HepG2 (cell line): ENCODE measurements at regions not wholly inside any gene's neighbourhood (a gene's known extent, or its start where the extent isn't known, plus 50 kb on each side); places are given as distances from the start of the nearest gene placed in this dataset.

Experiments
- ATAC-seq: fragments of 200-7000 bp; cut with Tn5 transposase; 3 replicates; pipeline ENCODE4 v1.9.1; 2020; ENCODE audit warnings: mild to moderate bottlenecking, moderate library complexity
- BruUV-seq: library from RNA; stranded (reverse); fragments of 400-500 nt; replicated peaks from 2 replicates; lab custom pipeline; 2021; lab: Mats Ljungman, UMichigan
- CTCF ChIA-PET: fragments of 300-600 bp; formaldehyde crosslinking; extraction: SDS; loops from one replicate; lab custom pipeline; 2021; ENCODE audit warnings: low total read pairs, inconsistent platforms, low intra/inter-chr PET ratio; lab: Yijun Ruan, JAX
- POLR2A ChIA-PET: fragments of 350-600 bp; sonication (Branson Sonifier 250); formaldehyde crosslinking; loops from one replicate; lab custom pipeline; 2020; ENCODE audit warnings: antibody characterized with exemption, inconsistent platforms; lab: Yijun Ruan, JAX
- DNase-seq: peaks from one replicate; pipeline ENCODE4 v3.0.0-alpha.2; 2015; ENCODE audit warnings: low spot score
- FAIRE-seq: peaks from 3 replicates; lab custom pipeline; 2011; peaks lifted over from hg19 to GRCh38; lab: Jason Lieb, UNC
- H2AFZ ChIP-seq: one replicate; pipeline ENCODE4 v1.6.1; 2011; ENCODE audit warnings: low read length, inconsistent platforms
- H3K27ac ChIP-seq: fragments of 300-600 bp; 3 replicates; pipeline ENCODE4 v1.8.0; 2011; ENCODE audit warnings: mixed run types, mild to moderate bottlenecking, mixed read lengths, low read length, inconsistent platforms; ENCODE audit not compliant: insufficient read depth; ENCODE audit errors: extremely low read length
- H3K27me3 ChIP-seq, 2 experiments: fragments of 200-600 bp in 1 of 2; 2 replicates in 1 of 2; 3 replicates in 1 of 2; pipeline versions ENCODE4 v1.6.0 to v1.8.0; 2011; ENCODE audit warnings: low read length in 2 of 2, mild to moderate bottlenecking in 2 of 2, moderate library complexity in 2 of 2, inconsistent platforms in 1 of 2; ENCODE audit not compliant: insufficient read depth in 2 of 2, control insufficient read depth in 1 of 2
- H3K36me3 ChIP-seq, 2 experiments: fragments of 200-600 bp in 1 of 2; replicated peaks in 1 of 2; 2 replicates in 1 of 2; 3 replicates in 1 of 2; pipeline versions ENCODE4 v1.5.1 to v1.8.0; 2011; ENCODE audit warnings: low read length in 2 of 2, inconsistent platforms in 1 of 2; ENCODE audit not compliant: insufficient read depth in 2 of 2, control insufficient read depth in 1 of 2
- H3K4me1 ChIP-seq: 2 replicates; pipeline ENCODE4 v1.5.1; 2012; ENCODE audit warnings: low read length, inconsistent platforms; ENCODE audit not compliant: insufficient read depth
- H3K4me2 ChIP-seq: 2 replicates; pipeline ENCODE4 v1.6.0; 2011; ENCODE audit warnings: low read depth, low read length, inconsistent platforms
- H3K4me3 ChIP-seq, 3 experiments: fragments of 200-600 bp in 1 of 3; sonication (generic), shearing (Covaris generic) in 1 of 3; replicated peaks in 1 of 3; 2 replicates each; pipeline ENCODE4 v1.5.1; 2011 to 2016; ENCODE audit warnings: low read length in 3 of 3, inconsistent platforms in 2 of 3, low read depth in 2 of 3, mild to moderate bottlenecking in 2 of 3, control low read depth in 1 of 3, mixed read lengths in 1 of 3; ENCODE audit not compliant: insufficient read depth in 1 of 3
- H3K79me2 ChIP-seq: one replicate; pipeline ENCODE4 v1.6.1; 2011; ENCODE audit warnings: low read length, inconsistent platforms; ENCODE audit not compliant: insufficient read depth
- H3K9ac ChIP-seq: 2 replicates; pipeline ENCODE4 v1.6.0; 2011; ENCODE audit warnings: mild to moderate bottlenecking, low read depth, low read length, inconsistent platforms; ENCODE audit not compliant: insufficient read depth
- H3K9me3 ChIP-seq: 2 replicates; pipeline ENCODE4 v1.5.1; 2012; ENCODE audit warnings: mild to moderate bottlenecking, low read length
- H4K20me1 ChIP-seq: 2 replicates; pipeline ENCODE4 v1.6.0; 2011; ENCODE audit warnings: inconsistent platforms, mild to moderate bottlenecking, low read length, moderate library complexity; ENCODE audit not compliant: insufficient read depth
- CEBPG ChIP-seq: IDR thresholded peaks from 2 replicates; pipeline ENCODE4 v1.6.1; 2016
- HNF4A ChIP-seq: sonication (generic); formaldehyde crosslinking; IDR thresholded peaks from 2 replicates; pipeline ENCODE4 v1.4.0; 2020; ENCODE audit warnings: missing genetic modification reagents
- MYNN ChIP-seq: sonication (generic); formaldehyde crosslinking; IDR thresholded peaks from 2 replicates; pipeline ENCODE4 v1.4.0; 2020; ENCODE audit warnings: mild to moderate bottlenecking, low read depth, missing genetic modification reagents
- RFXAP ChIP-seq: sonication (generic); formaldehyde crosslinking; IDR thresholded peaks from 2 replicates; pipeline ENCODE4 v1.4.0; 2020; ENCODE audit warnings: missing genetic modification reagents, borderline replicate concordance
- ZNF562 ChIP-seq: sonication (generic); formaldehyde crosslinking; IDR thresholded peaks from 2 replicates; pipeline ENCODE4 v1.8.0; 2022; ENCODE audit warnings: missing genetic modification reagents, borderline replicate concordance
- WGBS: methylation state at CpG from one replicate; pipeline ENCODE4 v1.1.6; 2017; ENCODE audit warnings: low lambda C conversion rate; 5-methylcytosine and 5-hydroxymethylcytosine counted together
- in situ Hi-C: cut with HindIII; loops from 2 replicates; pipeline ENCODE4 v1.10.0; 2017; ENCODE audit warnings: low pct_unique_long_range_greater_than_20kb; ENCODE audit not compliant: extremely low pct_ligation_motif_present
- intact Hi-C: fragments of 100-400 bp; cut with micrococcal nuclease; formaldehyde crosslinking; loops from one replicate; pipeline ENCODE4 v1.10.0; 2022; ENCODE audit not compliant: unreplicated experiment
- TF ChIP-seq, protein P1 (sequence below): IDR thresholded peaks from 2 replicates; pipeline ENCODE4 v1.6.1; 2016; ENCODE audit warnings: missing biosample characterization, missing genetic modification reagents, low read depth
- TF ChIP-seq, protein P2 (sequence below): sonication (generic); formaldehyde crosslinking; IDR thresholded peaks from 2 replicates; pipeline ENCODE4 v1.4.0; 2020; ENCODE audit warnings: missing genetic modification reagents
- TF ChIP-seq, protein P3 (sequence below): sonication (generic); formaldehyde crosslinking; IDR thresholded peaks from 2 replicates; pipeline ENCODE4 v1.8.1; 2023; ENCODE audit warnings: mild to moderate bottlenecking, missing genetic modification reagents

DNA sequence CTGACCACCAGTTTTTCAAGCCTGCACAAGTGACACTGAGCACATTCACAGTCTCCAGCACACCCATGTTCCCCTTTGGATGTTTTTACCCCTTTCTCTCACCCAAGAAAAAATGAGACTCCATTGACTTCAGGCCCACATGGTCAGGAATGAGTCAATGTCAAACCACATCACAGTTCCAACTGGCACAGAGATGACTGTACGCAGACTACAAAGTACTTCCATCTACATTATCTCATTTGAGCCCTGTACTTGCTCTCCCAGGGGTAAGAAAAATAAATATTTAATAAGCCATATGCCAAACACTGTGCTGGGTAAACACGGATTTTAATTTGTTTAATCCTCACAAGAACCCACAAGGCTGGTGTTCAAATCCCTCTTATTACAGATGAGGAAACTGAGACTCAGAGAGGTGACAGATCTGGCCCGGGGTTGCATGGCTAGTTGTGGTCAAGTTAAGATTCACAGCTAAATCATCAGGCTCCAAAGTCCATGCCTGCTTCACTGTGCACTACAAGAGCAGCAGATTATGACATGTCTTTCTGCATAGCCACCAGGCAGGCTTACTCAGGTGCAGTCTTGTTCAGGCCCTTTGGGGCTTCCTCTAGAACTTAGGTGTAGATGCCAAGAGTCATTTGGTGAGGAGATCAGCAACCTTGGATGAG lies 106.1 kb downstream of the TXNL1 start:
- H3K9me3 ChIP-seq = no peaks in the 10 kb centered on the region
- no peak overlapping the region for H3K27ac ChIP-seq
- DNase-seq = no peak
- POLR2A ChIA-PET = no interaction called here
- H3K4me2 ChIP-seq = no peak overlapping the region
- WGBS = 10% methylated on average over 3 of the region's 3 CpGs
- in situ Hi-C loops = no loop called here
- no peak overlapping the region for H2AFZ ChIP-seq
- no TSS peak for BruUV-seq
- H4K20me1 ChIP-seq = no peaks in the 10 kb centered on the region
- no peaks in the 10 kb centered on the region for H3K4me1 ChIP-seq
- H3K4me3 ChIP-seq = no peak overlapping the region
- CTCF ChIA-PET = no interaction called here
- no peaks in the 10 kb centered on the region for H3K79me2 ChIP-seq
- intact Hi-C loops = no loop called here
- no peaks in the 10 kb centered on the region for H3K27me3 ChIP-seq
- H3K9ac ChIP-seq = no peak overlapping the region
- no peak for TF ChIP-seq RFXAP
- TF ChIP-seq, protein P1, sequence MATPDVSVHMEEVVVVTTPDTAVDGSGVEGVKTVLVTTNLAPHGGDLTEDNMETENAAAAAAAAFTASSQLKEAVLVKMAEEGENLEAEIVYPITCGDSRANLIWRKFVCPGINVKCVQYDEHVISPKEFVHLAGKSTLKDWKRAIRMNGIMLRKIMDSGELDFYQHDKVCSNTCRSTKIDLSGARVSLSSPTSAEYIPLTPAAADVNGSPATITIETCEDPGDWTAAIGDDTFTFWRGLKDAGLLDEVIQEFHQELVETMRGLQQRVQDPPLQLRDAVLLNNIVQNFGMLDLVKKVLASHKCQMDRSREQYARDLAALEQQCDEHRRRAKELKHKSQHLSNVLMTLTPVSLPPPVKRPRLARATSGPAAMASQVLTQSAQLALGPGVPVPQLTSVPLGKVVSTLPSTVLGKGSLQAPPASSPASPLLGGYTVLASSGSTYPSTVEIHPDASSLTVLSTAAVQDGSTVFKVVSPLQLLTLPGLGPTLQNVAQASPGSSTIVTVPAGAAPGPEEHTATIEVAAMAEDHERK (CRISPR knock-in tag) = no peak
- peak; percentile 51 for TF ChIP-seq HNF4A (CRISPR knock-in tag)
- TF ChIP-seq, protein P2, sequence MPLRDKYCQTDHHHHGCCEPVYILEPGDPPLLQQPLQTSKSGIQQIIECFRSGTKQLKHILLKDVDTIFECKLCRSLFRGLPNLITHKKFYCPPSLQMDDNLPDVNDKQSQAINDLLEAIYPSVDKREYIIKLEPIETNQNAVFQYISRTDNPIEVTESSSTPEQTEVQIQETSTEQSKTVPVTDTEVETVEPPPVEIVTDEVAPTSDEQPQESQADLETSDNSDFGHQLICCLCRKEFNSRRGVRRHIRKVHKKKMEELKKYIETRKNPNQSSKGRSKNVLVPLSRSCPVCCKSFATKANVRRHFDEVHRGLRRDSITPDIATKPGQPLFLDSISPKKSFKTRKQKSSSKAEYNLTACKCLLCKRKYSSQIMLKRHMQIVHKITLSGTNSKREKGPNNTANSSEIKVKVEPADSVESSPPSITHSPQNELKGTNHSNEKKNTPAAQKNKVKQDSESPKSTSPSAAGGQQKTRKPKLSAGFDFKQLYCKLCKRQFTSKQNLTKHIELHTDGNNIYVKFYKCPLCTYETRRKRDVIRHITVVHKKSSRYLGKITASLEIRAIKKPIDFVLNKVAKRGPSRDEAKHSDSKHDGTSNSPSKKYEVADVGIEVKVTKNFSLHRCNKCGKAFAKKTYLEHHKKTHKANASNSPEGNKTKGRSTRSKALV (CRISPR knock-in tag) = no peak
- TF ChIP-seq, all 625 proteins: peak for 1
- no peaks in the 10 kb centered on the region for H3K36me3 ChIP-seq
- peak; percentile 75 for ATAC-seq
- no peak for FAIRE-seq

DNA sequence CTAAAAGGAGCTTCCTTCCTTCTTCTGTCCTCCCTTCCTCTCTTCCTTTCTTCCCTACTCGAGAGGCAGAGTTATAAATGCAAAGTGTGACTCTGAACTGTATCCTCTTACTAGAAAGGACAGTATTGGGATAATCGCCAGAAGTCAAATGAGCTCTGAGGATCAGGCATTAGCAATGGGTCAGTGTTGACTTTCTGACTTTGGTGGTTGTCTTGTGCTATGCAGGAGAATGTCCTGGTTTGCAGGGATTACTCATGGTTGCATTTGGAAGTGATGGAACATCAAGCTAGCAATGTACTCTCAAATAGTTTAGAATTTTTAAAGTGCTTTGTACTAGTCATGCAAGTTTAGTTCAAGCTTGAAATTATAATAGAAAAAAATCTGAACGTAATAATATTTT lies 115.6 kb downstream of the TXNL1 start:
- no peaks in the 10 kb centered on the region for H3K79me2 ChIP-seq
- no peaks in the 10 kb centered on the region for H3K9me3 ChIP-seq
- no TSS peak for BruUV-seq
- H3K4me3 ChIP-seq = no peak overlapping the region
- ChIA-PET POLR2A (no interaction called here), CTCF (no interaction called here)
- no peak overlapping the region for H3K27ac ChIP-seq
- no peaks in the 10 kb centered on the region for H3K27me3 ChIP-seq
- H2AFZ ChIP-seq = no peak overlapping the region
- no peak overlapping the region for H3K9ac ChIP-seq
- 13% methylated on average over 3 of the region's 3 CpGs for WGBS
- H4K20me1 ChIP-seq = no peaks in the 10 kb centered on the region
- in situ Hi-C loops (no loop called here), intact Hi-C loops (no loop called here)
- TF ChIP-seq, protein P3, sequence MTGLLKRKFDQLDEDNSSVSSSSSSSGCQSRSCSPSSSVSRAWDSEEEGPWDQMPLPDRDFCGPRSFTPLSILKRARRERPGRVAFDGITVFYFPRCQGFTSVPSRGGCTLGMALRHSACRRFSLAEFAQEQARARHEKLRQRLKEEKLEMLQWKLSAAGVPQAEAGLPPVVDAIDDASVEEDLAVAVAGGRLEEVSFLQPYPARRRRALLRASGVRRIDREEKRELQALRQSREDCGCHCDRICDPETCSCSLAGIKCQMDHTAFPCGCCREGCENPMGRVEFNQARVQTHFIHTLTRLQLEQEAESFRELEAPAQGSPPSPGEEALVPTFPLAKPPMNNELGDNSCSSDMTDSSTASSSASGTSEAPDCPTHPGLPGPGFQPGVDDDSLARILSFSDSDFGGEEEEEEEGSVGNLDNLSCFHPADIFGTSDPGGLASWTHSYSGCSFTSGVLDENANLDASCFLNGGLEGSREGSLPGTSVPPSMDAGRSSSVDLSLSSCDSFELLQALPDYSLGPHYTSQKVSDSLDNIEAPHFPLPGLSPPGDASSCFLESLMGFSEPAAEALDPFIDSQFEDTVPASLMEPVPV (CRISPR knock-in tag) = no peak
- TF ChIP-seq MYNN (CRISPR knock-in tag) (no peak), ZNF562 (no peak), CEBPG (CRISPR knock-in tag) (no peak)
- no peak overlapping the region for H3K4me2 ChIP-seq
- ATAC-seq (no peak), DNase-seq (no peak), FAIRE-seq (no peak)
- H3K36me3 ChIP-seq = no peaks in the 10 kb centered on the region
- H3K4me1 ChIP-seq = no peaks in the 10 kb centered on the region
